ENCODE measurements at regions not wholly inside any gene's neighbourhood (a gene's known extent, or its start where the extent isn't known, plus 50 kb on each side); places are given as distances from the start of the nearest gene placed in this dataset.

GRCh38 chr6:101259505-101259904 lies 134.0 kb upstream of the GRIK2 start:
- intact Hi-C loops (cut with micrococcal nuclease) = no loop called here

GRCh38 chr6:101263596-101263995 lies 129.9 kb upstream of the GRIK2 start:
- H3K4me1 ChIP-seq (ENCODE audit: control insufficient read depth in 2 of 2, insufficient read depth in 2 of 2, low read length in 2 of 2) = no peaks in the 10 kb centered on the region
- no peak overlapping the region for H3K27ac ChIP-seq (ENCODE audit: low read length in 2 of 2)
- no peak overlapping the region for H3K4me3 ChIP-seq (ENCODE audit: control extremely low read depth in 1 of 5, extremely low read depth in 1 of 5, insufficient read depth in 1 of 5, low read depth in 2 of 5, low read length in 4 of 5)
- DNase-seq (no peak), ATAC-seq (ENCODE audit: low read depth) (no peak)
- no peaks in the 10 kb centered on the region for H3K27me3 ChIP-seq (replicated peaks in 1 of 4; ENCODE audit: control extremely low read depth in 1 of 4, control insufficient read depth in 3 of 4, insufficient read depth in 4 of 4, low read length in 3 of 4)
- no peaks in the 10 kb centered on the region for H4K20me1 ChIP-seq (ENCODE audit: control insufficient read depth, insufficient read depth, low read length, poor library complexity, severe bottlenecking)
- no peaks in the 10 kb centered on the region for H3K36me3 ChIP-seq (replicated peaks in 1 of 2; ENCODE audit: control extremely low read depth in 1 of 2, control insufficient read depth in 1 of 2, extremely low read depth in 1 of 2, insufficient read depth in 2 of 2, low read length in 1 of 2)
- no peak overlapping the region for H2AFZ ChIP-seq (ENCODE audit: insufficient read depth, low read depth, low read length, poor library complexity, severe bottlenecking)
- ChIA-PET CTCF (no interaction called here), POLR2A (no interaction called here)
- Mint-ChIP-seq H3K9me3 (ENCODE audit: insufficient read depth) (peaks cover 2% of the 10 kb centered on the region), H3K4me1 (no peaks in the 10 kb centered on the region), H3K27me3 (no peaks in the 10 kb centered on the region), H3K4me3 (no peak overlapping the region), H3K27ac (no peak overlapping the region)
- no peak overlapping the region for H3K9ac ChIP-seq (ENCODE audit: low read length)
- intact Hi-C loops (cut with micrococcal nuclease) = no loop called here
- TF ChIP-seq EZH2 (IDR thresholded peaks at IDR 0.05; ENCODE audit: borderline replicate concordance, insufficient read depth, low read depth, low read length, poor library complexity, severe bottlenecking) = no peak
- no peak for TF ChIP-seq CTCF (IDR thresholded peaks at IDR 0.05)
- no CpG with 5 or more reads among the region's 3 CpGs for WGBS (ENCODE audit: insufficient coverage)
- no peaks in the 10 kb centered on the region for H3K79me2 ChIP-seq (ENCODE audit: control insufficient read depth, insufficient read depth, low read length)
- no peak overlapping the region for H3K4me2 ChIP-seq (replicated peaks; ENCODE audit: low read depth, low read length, poor library complexity, severe bottlenecking)
- peaks cover 0 to 1% (median 0%) of the 10 kb centered on the region in 3 donors for H3K9me3 ChIP-seq (ENCODE audit: control extremely low read depth in 1 of 3, control insufficient read depth in 2 of 3, insufficient read depth in 1 of 3, low read length in 2 of 3)

More at GRCh38 chr6:101259505-101259904, 134.0 kb upstream of the GRIK2 start:
- Histone ChIP-seq H3K36me3 (replicated peaks in 1 of 2; ENCODE audit: control extremely low read depth in 1 of 2, control insufficient read depth in 1 of 2, extremely low read depth in 1 of 2, insufficient read depth in 2 of 2, low read length in 1 of 2) (no peaks in the 10 kb centered on the region), H3K9ac (ENCODE audit: low read length) (no peak overlapping the region), H3K9me3 (ENCODE audit: control extremely low read depth in 1 of 3, control insufficient read depth in 2 of 3, insufficient read depth in 1 of 3, low read length in 2 of 3) (peaks cover 0 to 4% (median 0%) of the 10 kb centered on the region in 3 donors), H3K4me1 (ENCODE audit: control insufficient read depth in 2 of 2, insufficient read depth in 2 of 2, low read length in 2 of 2) (no peaks in the 10 kb centered on the region), H3K27ac (ENCODE audit: low read length in 2 of 2) (no peak overlapping the region), H3K27me3 (replicated peaks in 1 of 4; ENCODE audit: control extremely low read depth in 1 of 4, control insufficient read depth in 3 of 4, insufficient read depth in 4 of 4, low read length in 3 of 4) (no peaks in the 10 kb centered on the region), H3K4me2 (replicated peaks; ENCODE audit: low read depth, low read length, poor library complexity, severe bottlenecking) (no peak overlapping the region), H4K20me1 (ENCODE audit: control insufficient read depth, insufficient read depth, low read length, poor library complexity, severe bottlenecking) (no peaks in the 10 kb centered on the region), H3K79me2 (ENCODE audit: control insufficient read depth, insufficient read depth, low read length) (no peaks in the 10 kb centered on the region), H2AFZ (ENCODE audit: insufficient read depth, low read depth, low read length, poor library complexity, severe bottlenecking) (no peak overlapping the region), H3K4me3 (ENCODE audit: control extremely low read depth in 1 of 5, extremely low read depth in 1 of 5, insufficient read depth in 1 of 5, low read depth in 2 of 5, low read length in 4 of 5) (no peak overlapping the region)
- ChIA-PET CTCF (no interaction called here), POLR2A (no interaction called here)
- no peaks in the 10 kb centered on the region for H3K27me3 Mint-ChIP-seq
- no peak overlapping the region for H3K27ac Mint-ChIP-seq
- peaks cover 9% of the 10 kb centered on the region for H3K9me3 Mint-ChIP-seq (ENCODE audit: insufficient read depth)
- no peak for DNase-seq
- TF ChIP-seq EZH2 (IDR thresholded peaks at IDR 0.05; ENCODE audit: borderline replicate concordance, insufficient read depth, low read depth, low read length, poor library complexity, severe bottlenecking) = no peak
- TF ChIP-seq CTCF (IDR thresholded peaks at IDR 0.05) = no peak
- H3K4me3 Mint-ChIP-seq = no peak overlapping the region
- no peak for ATAC-seq (ENCODE audit: low read depth)
- no peaks in the 10 kb centered on the region for H3K4me1 Mint-ChIP-seq
- 98% methylated on average over 5 of the region's 5 CpGs for WGBS (ENCODE audit: insufficient coverage)

All from B cell (primary cell).